SU-DHL-6 (cell line): ENCODE measurements at regions not wholly inside any gene's neighbourhood (a gene's known extent, or its start where the extent isn't known, plus 50 kb on each side); places are given as distances from the start of the nearest gene placed in this dataset.
A peak's percentile ranks its signal among the peaks of the same experiment; 100 is the strongest.

ENCODE experiments used
- CTCF ChIP-seq: fragments of 200-600 bp; sonication (generic); IDR thresholded peaks from one replicate; pipeline ENCODE4 v1.5.1; 2017; ENCODE audit warnings: antibody characterized with exemption, mild to moderate bottlenecking, low read length, moderate library complexity; ENCODE audit not compliant: insufficient read depth, poor library complexity, severe bottlenecking
- EZH2phosphoT487 ChIP-seq: fragments of 200-600 bp; sonication (generic), shearing (Covaris generic); conservative IDR thresholded peaks from 2 replicates; pipeline ENCODE4 v1.6.1; 2018; ENCODE audit warnings: mild to moderate bottlenecking, antibody characterized with exemption, low read length, moderate library complexity, mixed read lengths

GRCh38 chr18:76688724-76689472 is 133.5 kb upstream of the ZNF236 start:
- TF ChIP-seq CTCF, result no peak
- TF ChIP-seq EZH2phosphoT487, result 0 out of 2 replicates have a peak, but pooled peaks have one; percentile 55
